OCI-LY1 (cell line): ENCODE measurements at regions not wholly inside any gene's neighbourhood (a gene's known extent, or its start where the extent isn't known, plus 50 kb on each side); places are given as distances from the start of the nearest gene placed in this dataset.

ENCODE experiments used
- H2AFZ ChIP-seq: fragments of 200-600 bp; sonication (generic), shearing (Covaris generic); 2 replicates; pipeline ENCODE4 v1.6.0; 2014; ENCODE audit warnings: antibody characterized with exemption, mild to moderate bottlenecking, low read length
- H3F3A ChIP-seq: fragments of 200-600 bp; sonication (generic), shearing (Covaris generic); 2 replicates; pipeline ENCODE4 v1.6.0; 2014; ENCODE audit warnings: mild to moderate bottlenecking, antibody characterized with exemption, low read length, moderate library complexity; ENCODE audit not compliant: insufficient read depth
- H3K27ac ChIP-seq: fragments of 200-600 bp; sonication (generic); 2 replicates; pipeline ENCODE4 v1.5.1; 2014; ENCODE audit warnings: low read length, mixed run types, mild to moderate bottlenecking, low read depth; ENCODE audit not compliant: poor library complexity, severe bottlenecking
- H3K27me3 ChIP-seq: fragments of 200-600 bp; sonication (generic); 2 replicates; pipeline ENCODE4 v1.6.0; 2014; ENCODE audit warnings: antibody characterized with exemption, mild to moderate bottlenecking, low read length, moderate library complexity; ENCODE audit not compliant: insufficient read depth
- H3K36me3 ChIP-seq: fragments of 200-600 bp; sonication (generic); 2 replicates; pipeline ENCODE4 v1.6.1; 2014; ENCODE audit warnings: mild to moderate bottlenecking, antibody characterized with exemption, low read length, moderate library complexity, mixed read lengths; ENCODE audit not compliant: insufficient read depth
- H3K4me1 ChIP-seq: fragments of 200-600 bp; sonication (generic); 2 replicates; pipeline ENCODE4 v1.5.1; 2014; ENCODE audit warnings: mild to moderate bottlenecking, low read length, moderate library complexity; ENCODE audit not compliant: insufficient read depth, severe bottlenecking
- H3K4me2 ChIP-seq: fragments of 200-600 bp; sonication (generic), shearing (Covaris generic); 2 replicates; pipeline ENCODE4 v1.6.1; 2014; ENCODE audit warnings: low read length
- H3K4me3 ChIP-seq: fragments of 200-600 bp; sonication (generic); 2 replicates; pipeline ENCODE4 v1.5.1; 2014; ENCODE audit warnings: low read length, low read depth, mild to moderate bottlenecking, mixed read lengths; ENCODE audit not compliant: poor library complexity, severe bottlenecking
- H3K79me2 ChIP-seq: fragments of 200-600 bp; shearing (Covaris generic); 2 replicates; pipeline ENCODE4 v1.6.1; 2016; ENCODE audit warnings: mixed run types, low read length, mixed read lengths; ENCODE audit not compliant: insufficient read depth
- H3K9ac ChIP-seq: fragments of 200-600 bp; sonication (generic), shearing (Covaris generic); 2 replicates; pipeline ENCODE4 v1.6.1; 2014; ENCODE audit warnings: mild to moderate bottlenecking, low read length, mixed read lengths
- H3K9me2 ChIP-seq: fragments of 200-600 bp; sonication (generic), shearing (Covaris generic); 2 replicates; pipeline ENCODE4 v1.6.1; 2014; ENCODE audit warnings: low read depth, mild to moderate bottlenecking, low read length, mixed read lengths
- H3K9me3 ChIP-seq: fragments of 200-600 bp; shearing (Covaris generic); 2 replicates; pipeline ENCODE4 v1.6.1; 2014; ENCODE audit warnings: low read length, mixed read lengths
- H4K20me1 ChIP-seq: fragments of 200-600 bp; sonication (generic), shearing (Covaris generic); 2 replicates; pipeline ENCODE4 v1.6.0; 2016; ENCODE audit warnings: mild to moderate bottlenecking, low read length; ENCODE audit not compliant: insufficient read depth
- CTCF ChIP-seq: fragments of 200-600 bp; sonication (generic), shearing (Covaris generic); IDR thresholded peaks from 2 replicates; pipeline ENCODE4 v1.5.1; 2017; ENCODE audit warnings: mild to moderate bottlenecking, antibody characterized with exemption, low read length, moderate library complexity, mixed read lengths
- EZH2 ChIP-seq: fragments of 200-600 bp; sonication (generic), shearing (Covaris generic); IDR thresholded peaks from 2 replicates; pipeline ENCODE4 v1.8.0; 2017; ENCODE audit warnings: borderline replicate concordance, mixed run types, mild to moderate bottlenecking, antibody characterized with exemption, low read length, moderate library complexity, mixed read lengths

DNA sequence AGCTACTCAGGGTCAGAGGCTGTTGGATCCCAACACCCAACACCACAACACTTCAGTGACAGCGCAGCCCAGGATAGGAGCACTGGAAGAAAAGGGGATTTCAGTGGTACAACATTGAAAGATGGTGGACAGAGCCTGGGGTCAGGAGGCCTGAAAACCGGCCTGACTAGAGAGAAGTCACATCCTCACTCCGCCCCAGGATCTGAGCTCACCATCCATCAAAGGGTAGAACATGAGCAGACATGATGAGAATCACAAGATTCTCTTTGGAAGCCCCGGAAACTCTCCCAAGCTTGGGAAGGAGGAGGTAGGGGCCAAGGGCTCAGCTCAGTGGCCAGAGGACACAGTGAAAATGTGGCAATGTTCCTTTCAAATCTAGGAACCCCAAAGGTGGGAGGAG is 271.3 kb downstream of the NPHP4 start:
- Histone ChIP-seq H3K4me2 (no peak overlapping the region), H2AFZ (no peak overlapping the region), H3K27ac (no peak overlapping the region)

DNA sequence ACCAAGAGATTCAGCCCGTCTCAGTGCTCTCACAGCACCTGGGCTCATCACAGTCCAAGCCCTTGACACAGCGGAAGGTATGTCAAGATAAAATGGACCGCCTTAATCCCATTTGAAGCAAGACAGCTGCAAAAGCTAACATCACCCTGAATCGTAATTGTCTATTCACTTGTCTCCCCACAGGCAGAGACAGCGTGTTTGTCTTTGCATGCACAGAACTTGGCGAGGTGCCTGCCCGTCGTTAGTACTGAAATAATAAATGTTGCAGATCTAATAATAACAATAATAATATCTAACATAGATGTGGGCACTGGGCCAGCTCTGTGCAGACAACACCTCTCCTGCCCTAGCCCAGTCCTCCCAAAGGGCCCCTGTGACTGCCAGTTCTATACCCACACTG is 271.7 kb downstream of the NPHP4 start:
- no peaks in the 10 kb centered on the region for H3K4me1 ChIP-seq
- no peaks in the 10 kb centered on the region for H3K9me3 ChIP-seq
- no peaks in the 10 kb centered on the region for H4K20me1 ChIP-seq
- H3K9ac ChIP-seq: no peak overlapping the region
- no peak overlapping the region for H3K4me3 ChIP-seq
- no peaks in the 10 kb centered on the region for H3F3A ChIP-seq
- no peak overlapping the region for H3K27ac ChIP-seq
- 0 out of 2 replicates have a peak, but pooled peaks cover 4% of the 10 kb centered on the region for H3K27me3 ChIP-seq
- H3K9me2 ChIP-seq: no peaks in the 10 kb centered on the region
- H2AFZ ChIP-seq: no peak overlapping the region
- no peak overlapping the region for H3K4me2 ChIP-seq
- H3K79me2 ChIP-seq: no peaks in the 10 kb centered on the region
- H3K36me3 ChIP-seq: no peaks in the 10 kb centered on the region
- TF ChIP-seq CTCF: no peak
- TF ChIP-seq EZH2: no peak

More for the DNA sequence above, 271.3 kb downstream of the NPHP4 start:
- H3K79me2 ChIP-seq: no peaks in the 10 kb centered on the region
- H3F3A ChIP-seq: no peaks in the 10 kb centered on the region
- H3K4me1 ChIP-seq: no peaks in the 10 kb centered on the region
- 0 out of 2 replicates have a peak, but pooled peaks cover 4% of the 10 kb centered on the region for H3K27me3 ChIP-seq
- H3K9me3 ChIP-seq: no peaks in the 10 kb centered on the region
- H3K9ac ChIP-seq: no peak overlapping the region
- no peaks in the 10 kb centered on the region for H3K36me3 ChIP-seq
- TF ChIP-seq CTCF (no peak), EZH2 (no peak)
- no peaks in the 10 kb centered on the region for H3K9me2 ChIP-seq
- no peaks in the 10 kb centered on the region for H4K20me1 ChIP-seq
- H3K4me3 ChIP-seq: no peak overlapping the region

GRCh38 chr1:5720045-5720444 is 272.2 kb downstream of the NPHP4 start:
- Histone ChIP-seq H3K4me2 (no peak overlapping the region), H3F3A (no peaks in the 10 kb centered on the region), H3K4me1 (no peaks in the 10 kb centered on the region), H3K27me3 (0 out of 2 replicates have a peak, but pooled peaks cover 4% of the 10 kb centered on the region), H3K9me3 (no peaks in the 10 kb centered on the region), H2AFZ (no peak overlapping the region), H3K4me3 (no peak overlapping the region), H3K36me3 (no peaks in the 10 kb centered on the region), H3K9me2 (no peaks in the 10 kb centered on the region), H3K79me2 (no peaks in the 10 kb centered on the region), H4K20me1 (no peaks in the 10 kb centered on the region), H3K9ac (no peak overlapping the region), H3K27ac (no peak overlapping the region)
- no peak for TF ChIP-seq EZH2
- no peak for TF ChIP-seq CTCF
